Neural crest cell (in vitro differentiated cells): ENCODE measurements at regions not wholly inside any gene's neighbourhood (a gene's known extent, or its start where the extent isn't known, plus 50 kb on each side); places are given as distances from the start of the nearest gene placed in this dataset.
A peak's percentile ranks its signal among the peaks of the same experiment; 100 is the strongest.

Source experiments
- DNase-seq: peaks from one replicate; pipeline ENCODE4 v3.0.0; 2021; ENCODE audit warnings: low read depth, mixed read lengths, low spot score
- H3K27ac Mint-ChIP-seq: one replicate; pipeline ENCODE4 v1.8.0; 2021; ENCODE audit warnings: mild to moderate bottlenecking, mixed read lengths; ENCODE audit not compliant: unreplicated experiment
- H3K27me3 Mint-ChIP-seq: 2 replicates; pipeline ENCODE4 v1.8.0; 2021; ENCODE audit warnings: low read depth, mild to moderate bottlenecking, mixed read lengths
- H3K36me3 Mint-ChIP-seq: 2 replicates; pipeline ENCODE4 v1.8.0; 2021; ENCODE audit warnings: low read depth, mild to moderate bottlenecking, mixed read lengths
- H3K4me1 Mint-ChIP-seq: 2 replicates; pipeline ENCODE4 v1.8.0; 2021; ENCODE audit warnings: mixed read lengths
- H3K4me3 Mint-ChIP-seq: one replicate; pipeline ENCODE4 v1.8.0; 2021; ENCODE audit warnings: mild to moderate bottlenecking, mixed read lengths
- H3K9me3 Mint-ChIP-seq: 2 replicates; pipeline ENCODE4 v1.8.0; 2021; ENCODE audit warnings: mixed read lengths
- TF ChIP-seq, protein P1 (sequence below): fragments of 200-600 bp; sonication (generic); conservative IDR thresholded peaks from 2 replicates; pipeline ENCODE4 v1.5.0; 2021; ENCODE audit warnings: antibody characterized with exemption, mild to moderate bottlenecking

DNA sequence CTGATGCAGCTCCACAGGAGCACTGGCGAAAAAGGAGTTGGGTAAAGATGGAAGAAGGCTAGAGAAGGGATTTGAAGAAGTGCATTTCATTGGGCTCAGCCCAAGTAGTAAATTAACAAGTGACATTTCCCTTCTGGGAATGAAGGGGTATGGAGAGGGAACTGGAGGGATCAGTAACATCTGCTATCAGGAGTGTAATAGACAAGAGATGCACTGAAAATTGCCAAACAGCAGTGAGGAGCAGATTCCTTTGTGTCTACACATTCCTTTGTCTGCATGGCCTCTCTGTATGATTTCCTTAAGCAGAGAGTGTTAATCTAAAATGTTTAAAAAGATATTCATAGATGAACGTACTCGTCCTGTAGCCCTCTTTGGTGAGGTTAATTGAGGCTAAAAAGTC, 148.2 kb upstream of the FERD3L start:
- Mint-ChIP-seq H3K4me1 (peaks cover 19% of the 10 kb centered on the region), H3K27ac (peak overlapping the region; percentile 60), H3K4me3 (no peak overlapping the region), H3K27me3 (no peaks in the 10 kb centered on the region), H3K9me3 (no peaks in the 10 kb centered on the region), H3K36me3 (no peaks in the 10 kb centered on the region)
- TF ChIP-seq, protein P1, sequence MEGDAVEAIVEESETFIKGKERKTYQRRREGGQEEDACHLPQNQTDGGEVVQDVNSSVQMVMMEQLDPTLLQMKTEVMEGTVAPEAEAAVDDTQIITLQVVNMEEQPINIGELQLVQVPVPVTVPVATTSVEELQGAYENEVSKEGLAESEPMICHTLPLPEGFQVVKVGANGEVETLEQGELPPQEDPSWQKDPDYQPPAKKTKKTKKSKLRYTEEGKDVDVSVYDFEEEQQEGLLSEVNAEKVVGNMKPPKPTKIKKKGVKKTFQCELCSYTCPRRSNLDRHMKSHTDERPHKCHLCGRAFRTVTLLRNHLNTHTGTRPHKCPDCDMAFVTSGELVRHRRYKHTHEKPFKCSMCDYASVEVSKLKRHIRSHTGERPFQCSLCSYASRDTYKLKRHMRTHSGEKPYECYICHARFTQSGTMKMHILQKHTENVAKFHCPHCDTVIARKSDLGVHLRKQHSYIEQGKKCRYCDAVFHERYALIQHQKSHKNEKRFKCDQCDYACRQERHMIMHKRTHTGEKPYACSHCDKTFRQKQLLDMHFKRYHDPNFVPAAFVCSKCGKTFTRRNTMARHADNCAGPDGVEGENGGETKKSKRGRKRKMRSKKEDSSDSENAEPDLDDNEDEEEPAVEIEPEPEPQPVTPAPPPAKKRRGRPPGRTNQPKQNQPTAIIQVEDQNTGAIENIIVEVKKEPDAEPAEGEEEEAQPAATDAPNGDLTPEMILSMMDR, result no peak
- no peak for DNase-seq

- DNase-seq, result no peak
- Mint-ChIP-seq H3K4me1 (peaks cover 19% of the 10 kb centered on the region), H3K9me3 (no peaks in the 10 kb centered on the region), H3K27ac (no peak overlapping the region), H3K36me3 (no peaks in the 10 kb centered on the region), H3K27me3 (no peaks in the 10 kb centered on the region), H3K4me3 (no peak overlapping the region)
- TF ChIP-seq, protein P1, result no peak
Measured at GRCh38 chr7:19290968-19291367, 145.7 kb upstream of the FERD3L start.

DNA sequence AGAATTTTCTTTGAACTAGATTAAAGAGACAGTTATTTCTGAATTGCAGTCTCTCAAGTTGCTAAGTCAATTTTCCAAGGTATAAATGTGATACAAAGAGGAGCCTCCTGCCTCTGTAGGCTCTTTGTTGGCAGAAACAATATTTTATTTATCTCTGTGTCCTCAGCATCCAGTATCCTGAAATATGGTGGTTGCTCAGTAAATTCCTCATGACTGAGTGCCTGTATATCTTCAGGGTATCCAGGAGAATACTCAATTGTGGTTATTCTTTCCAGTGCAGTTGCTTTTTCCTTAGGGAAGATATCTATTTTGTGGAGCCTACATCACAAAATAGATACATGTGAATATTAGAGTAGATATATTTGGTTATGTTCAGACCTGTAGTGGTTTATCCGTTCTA, 144.8 kb upstream of the FERD3L start:
- Mint-ChIP-seq H3K36me3 (no peaks in the 10 kb centered on the region), H3K27me3 (no peaks in the 10 kb centered on the region), H3K27ac (no peak overlapping the region), H3K9me3 (no peaks in the 10 kb centered on the region), H3K4me3 (no peak overlapping the region), H3K4me1 (peaks cover 19% of the 10 kb centered on the region)
- TF ChIP-seq, protein P1, result no peak
- no peak for DNase-seq

- DNase-seq, result no peak
- Mint-ChIP-seq H3K9me3 (no peaks in the 10 kb centered on the region), H3K27me3 (no peaks in the 10 kb centered on the region), H3K4me3 (no peak overlapping the region), H3K36me3 (no peaks in the 10 kb centered on the region), H3K4me1 (no peaks in the 10 kb centered on the region), H3K27ac (no peak overlapping the region)
- TF ChIP-seq, protein P1, result no peak
Measured at GRCh38 chr7:19284596-19285300, 139.5 kb upstream of the FERD3L start.

DNA sequence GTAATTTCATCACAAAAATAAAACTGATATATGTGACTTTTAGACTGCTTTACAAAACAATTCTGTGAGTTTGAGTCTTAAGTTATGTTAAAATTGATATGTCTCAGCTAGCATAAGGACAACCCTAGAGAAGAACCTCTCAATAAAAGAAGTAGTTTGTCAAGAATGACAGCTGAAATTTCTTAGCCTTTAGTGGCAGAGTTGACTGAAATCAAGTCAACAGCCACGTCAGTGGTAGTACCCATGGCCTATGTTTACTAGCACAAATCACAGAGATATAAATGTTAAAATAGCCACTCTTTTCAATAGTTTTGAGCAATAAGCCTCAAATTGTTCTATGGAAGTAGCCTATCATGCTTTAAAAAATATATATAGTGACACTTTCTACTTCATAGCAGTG, 138.9 kb upstream of the FERD3L start:
- Mint-ChIP-seq H3K9me3 (peaks cover 3% of the 10 kb centered on the region), H3K36me3 (no peaks in the 10 kb centered on the region), H3K27ac (no peak overlapping the region), H3K4me3 (no peak overlapping the region), H3K27me3 (no peaks in the 10 kb centered on the region), H3K4me1 (no peaks in the 10 kb centered on the region)
- DNase-seq, result no peak
- TF ChIP-seq, protein P1, result no peak
